ENCODE measurements at regions not wholly inside any gene's neighbourhood (a gene's known extent, or its start where the extent isn't known, plus 50 kb on each side); places are given as distances from the start of the nearest gene placed in this dataset.

DNA sequence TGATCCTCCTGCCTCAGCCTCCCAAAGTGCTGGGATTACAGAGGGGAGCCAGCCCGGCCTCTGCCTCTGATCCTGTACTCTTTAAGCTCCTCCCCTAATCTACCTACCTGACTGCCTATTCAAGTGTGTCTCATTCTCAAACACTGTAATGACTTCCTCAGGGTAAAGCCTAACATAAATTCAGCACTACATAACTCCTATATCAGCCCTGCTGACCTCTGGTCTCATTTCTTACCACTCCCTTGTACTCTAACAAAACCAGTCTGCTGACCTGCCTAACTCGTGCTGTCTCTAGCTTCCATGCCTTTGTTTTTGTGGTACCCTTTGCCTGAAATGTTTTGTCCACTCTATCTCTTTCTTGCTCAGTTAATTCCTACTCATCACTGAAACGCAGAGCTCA lies 172.1 kb upstream of the IL12A start:
- Mint-ChIP-seq H3K9me3 (no peaks in the 10 kb centered on the region; the same call in 2 of the 3 replicates), H3K36me3 (ENCODE audit: low read depth) (no peaks in the 10 kb centered on the region; the same call in 2 of the 3 replicates), H3K27me3 (ENCODE audit: insufficient read depth, low read depth, poor library complexity) (peaks cover 3% of the 10 kb centered on the region), H3K27ac (no peak overlapping the region), H3K4me1 (peaks cover 22% of the 10 kb centered on the region), H3K4me3 (no peak overlapping the region)
- no peaks in the 10 kb centered on the region for H4K20me1 ChIP-seq (replicated peaks; ENCODE audit: insufficient read depth)
- no peaks in the 10 kb centered on the region for H3K27me3 ChIP-seq (ENCODE audit: insufficient read depth)
- peaks cover 14% of the 10 kb centered on the region for H3K4me1 ChIP-seq (ENCODE audit: insufficient read depth)
- H2AFZ ChIP-seq, result no peak overlapping the region
- H3K36me3 ChIP-seq (ENCODE audit: insufficient read depth), result no peaks in the 10 kb centered on the region
- no peak for ATAC-seq
- TF ChIP-seq, protein P1, sequence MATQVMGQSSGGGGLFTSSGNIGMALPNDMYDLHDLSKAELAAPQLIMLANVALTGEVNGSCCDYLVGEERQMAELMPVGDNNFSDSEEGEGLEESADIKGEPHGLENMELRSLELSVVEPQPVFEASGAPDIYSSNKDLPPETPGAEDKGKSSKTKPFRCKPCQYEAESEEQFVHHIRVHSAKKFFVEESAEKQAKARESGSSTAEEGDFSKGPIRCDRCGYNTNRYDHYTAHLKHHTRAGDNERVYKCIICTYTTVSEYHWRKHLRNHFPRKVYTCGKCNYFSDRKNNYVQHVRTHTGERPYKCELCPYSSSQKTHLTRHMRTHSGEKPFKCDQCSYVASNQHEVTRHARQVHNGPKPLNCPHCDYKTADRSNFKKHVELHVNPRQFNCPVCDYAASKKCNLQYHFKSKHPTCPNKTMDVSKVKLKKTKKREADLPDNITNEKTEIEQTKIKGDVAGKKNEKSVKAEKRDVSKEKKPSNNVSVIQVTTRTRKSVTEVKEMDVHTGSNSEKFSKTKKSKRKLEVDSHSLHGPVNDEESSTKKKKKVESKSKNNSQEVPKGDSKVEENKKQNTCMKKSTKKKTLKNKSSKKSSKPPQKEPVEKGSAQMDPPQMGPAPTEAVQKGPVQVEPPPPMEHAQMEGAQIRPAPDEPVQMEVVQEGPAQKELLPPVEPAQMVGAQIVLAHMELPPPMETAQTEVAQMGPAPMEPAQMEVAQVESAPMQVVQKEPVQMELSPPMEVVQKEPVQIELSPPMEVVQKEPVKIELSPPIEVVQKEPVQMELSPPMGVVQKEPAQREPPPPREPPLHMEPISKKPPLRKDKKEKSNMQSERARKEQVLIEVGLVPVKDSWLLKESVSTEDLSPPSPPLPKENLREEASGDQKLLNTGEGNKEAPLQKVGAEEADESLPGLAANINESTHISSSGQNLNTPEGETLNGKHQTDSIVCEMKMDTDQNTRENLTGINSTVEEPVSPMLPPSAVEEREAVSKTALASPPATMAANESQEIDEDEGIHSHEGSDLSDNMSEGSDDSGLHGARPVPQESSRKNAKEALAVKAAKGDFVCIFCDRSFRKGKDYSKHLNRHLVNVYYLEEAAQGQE (IDR thresholded peaks at IDR 0.05; ENCODE audit: unreplicated experiment), result no peak
- TF ChIP-seq, protein P2, sequence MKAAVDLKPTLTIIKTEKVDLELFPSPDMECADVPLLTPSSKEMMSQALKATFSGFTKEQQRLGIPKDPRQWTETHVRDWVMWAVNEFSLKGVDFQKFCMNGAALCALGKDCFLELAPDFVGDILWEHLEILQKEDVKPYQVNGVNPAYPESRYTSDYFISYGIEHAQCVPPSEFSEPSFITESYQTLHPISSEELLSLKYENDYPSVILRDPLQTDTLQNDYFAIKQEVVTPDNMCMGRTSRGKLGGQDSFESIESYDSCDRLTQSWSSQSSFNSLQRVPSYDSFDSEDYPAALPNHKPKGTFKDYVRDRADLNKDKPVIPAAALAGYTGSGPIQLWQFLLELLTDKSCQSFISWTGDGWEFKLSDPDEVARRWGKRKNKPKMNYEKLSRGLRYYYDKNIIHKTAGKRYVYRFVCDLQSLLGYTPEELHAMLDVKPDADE (IDR thresholded peaks at IDR 0.05), result no peak
- no peak for TF ChIP-seq ZNF331 (CRISPR knock-in tag; IDR thresholded peaks at IDR 0.05; ENCODE audit: low read depth)
- TF ChIP-seq, protein P3, sequence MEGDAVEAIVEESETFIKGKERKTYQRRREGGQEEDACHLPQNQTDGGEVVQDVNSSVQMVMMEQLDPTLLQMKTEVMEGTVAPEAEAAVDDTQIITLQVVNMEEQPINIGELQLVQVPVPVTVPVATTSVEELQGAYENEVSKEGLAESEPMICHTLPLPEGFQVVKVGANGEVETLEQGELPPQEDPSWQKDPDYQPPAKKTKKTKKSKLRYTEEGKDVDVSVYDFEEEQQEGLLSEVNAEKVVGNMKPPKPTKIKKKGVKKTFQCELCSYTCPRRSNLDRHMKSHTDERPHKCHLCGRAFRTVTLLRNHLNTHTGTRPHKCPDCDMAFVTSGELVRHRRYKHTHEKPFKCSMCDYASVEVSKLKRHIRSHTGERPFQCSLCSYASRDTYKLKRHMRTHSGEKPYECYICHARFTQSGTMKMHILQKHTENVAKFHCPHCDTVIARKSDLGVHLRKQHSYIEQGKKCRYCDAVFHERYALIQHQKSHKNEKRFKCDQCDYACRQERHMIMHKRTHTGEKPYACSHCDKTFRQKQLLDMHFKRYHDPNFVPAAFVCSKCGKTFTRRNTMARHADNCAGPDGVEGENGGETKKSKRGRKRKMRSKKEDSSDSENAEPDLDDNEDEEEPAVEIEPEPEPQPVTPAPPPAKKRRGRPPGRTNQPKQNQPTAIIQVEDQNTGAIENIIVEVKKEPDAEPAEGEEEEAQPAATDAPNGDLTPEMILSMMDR (conservative IDR thresholded peaks at IDR 0.05; ENCODE audit: low read depth in 2 of 2), result no peak
- TF ChIP-seq CREB1 (CRISPR knock-in tag; IDR thresholded peaks at IDR 0.05; ENCODE audit: low read depth), result no peak
- TF ChIP-seq, protein P4, sequence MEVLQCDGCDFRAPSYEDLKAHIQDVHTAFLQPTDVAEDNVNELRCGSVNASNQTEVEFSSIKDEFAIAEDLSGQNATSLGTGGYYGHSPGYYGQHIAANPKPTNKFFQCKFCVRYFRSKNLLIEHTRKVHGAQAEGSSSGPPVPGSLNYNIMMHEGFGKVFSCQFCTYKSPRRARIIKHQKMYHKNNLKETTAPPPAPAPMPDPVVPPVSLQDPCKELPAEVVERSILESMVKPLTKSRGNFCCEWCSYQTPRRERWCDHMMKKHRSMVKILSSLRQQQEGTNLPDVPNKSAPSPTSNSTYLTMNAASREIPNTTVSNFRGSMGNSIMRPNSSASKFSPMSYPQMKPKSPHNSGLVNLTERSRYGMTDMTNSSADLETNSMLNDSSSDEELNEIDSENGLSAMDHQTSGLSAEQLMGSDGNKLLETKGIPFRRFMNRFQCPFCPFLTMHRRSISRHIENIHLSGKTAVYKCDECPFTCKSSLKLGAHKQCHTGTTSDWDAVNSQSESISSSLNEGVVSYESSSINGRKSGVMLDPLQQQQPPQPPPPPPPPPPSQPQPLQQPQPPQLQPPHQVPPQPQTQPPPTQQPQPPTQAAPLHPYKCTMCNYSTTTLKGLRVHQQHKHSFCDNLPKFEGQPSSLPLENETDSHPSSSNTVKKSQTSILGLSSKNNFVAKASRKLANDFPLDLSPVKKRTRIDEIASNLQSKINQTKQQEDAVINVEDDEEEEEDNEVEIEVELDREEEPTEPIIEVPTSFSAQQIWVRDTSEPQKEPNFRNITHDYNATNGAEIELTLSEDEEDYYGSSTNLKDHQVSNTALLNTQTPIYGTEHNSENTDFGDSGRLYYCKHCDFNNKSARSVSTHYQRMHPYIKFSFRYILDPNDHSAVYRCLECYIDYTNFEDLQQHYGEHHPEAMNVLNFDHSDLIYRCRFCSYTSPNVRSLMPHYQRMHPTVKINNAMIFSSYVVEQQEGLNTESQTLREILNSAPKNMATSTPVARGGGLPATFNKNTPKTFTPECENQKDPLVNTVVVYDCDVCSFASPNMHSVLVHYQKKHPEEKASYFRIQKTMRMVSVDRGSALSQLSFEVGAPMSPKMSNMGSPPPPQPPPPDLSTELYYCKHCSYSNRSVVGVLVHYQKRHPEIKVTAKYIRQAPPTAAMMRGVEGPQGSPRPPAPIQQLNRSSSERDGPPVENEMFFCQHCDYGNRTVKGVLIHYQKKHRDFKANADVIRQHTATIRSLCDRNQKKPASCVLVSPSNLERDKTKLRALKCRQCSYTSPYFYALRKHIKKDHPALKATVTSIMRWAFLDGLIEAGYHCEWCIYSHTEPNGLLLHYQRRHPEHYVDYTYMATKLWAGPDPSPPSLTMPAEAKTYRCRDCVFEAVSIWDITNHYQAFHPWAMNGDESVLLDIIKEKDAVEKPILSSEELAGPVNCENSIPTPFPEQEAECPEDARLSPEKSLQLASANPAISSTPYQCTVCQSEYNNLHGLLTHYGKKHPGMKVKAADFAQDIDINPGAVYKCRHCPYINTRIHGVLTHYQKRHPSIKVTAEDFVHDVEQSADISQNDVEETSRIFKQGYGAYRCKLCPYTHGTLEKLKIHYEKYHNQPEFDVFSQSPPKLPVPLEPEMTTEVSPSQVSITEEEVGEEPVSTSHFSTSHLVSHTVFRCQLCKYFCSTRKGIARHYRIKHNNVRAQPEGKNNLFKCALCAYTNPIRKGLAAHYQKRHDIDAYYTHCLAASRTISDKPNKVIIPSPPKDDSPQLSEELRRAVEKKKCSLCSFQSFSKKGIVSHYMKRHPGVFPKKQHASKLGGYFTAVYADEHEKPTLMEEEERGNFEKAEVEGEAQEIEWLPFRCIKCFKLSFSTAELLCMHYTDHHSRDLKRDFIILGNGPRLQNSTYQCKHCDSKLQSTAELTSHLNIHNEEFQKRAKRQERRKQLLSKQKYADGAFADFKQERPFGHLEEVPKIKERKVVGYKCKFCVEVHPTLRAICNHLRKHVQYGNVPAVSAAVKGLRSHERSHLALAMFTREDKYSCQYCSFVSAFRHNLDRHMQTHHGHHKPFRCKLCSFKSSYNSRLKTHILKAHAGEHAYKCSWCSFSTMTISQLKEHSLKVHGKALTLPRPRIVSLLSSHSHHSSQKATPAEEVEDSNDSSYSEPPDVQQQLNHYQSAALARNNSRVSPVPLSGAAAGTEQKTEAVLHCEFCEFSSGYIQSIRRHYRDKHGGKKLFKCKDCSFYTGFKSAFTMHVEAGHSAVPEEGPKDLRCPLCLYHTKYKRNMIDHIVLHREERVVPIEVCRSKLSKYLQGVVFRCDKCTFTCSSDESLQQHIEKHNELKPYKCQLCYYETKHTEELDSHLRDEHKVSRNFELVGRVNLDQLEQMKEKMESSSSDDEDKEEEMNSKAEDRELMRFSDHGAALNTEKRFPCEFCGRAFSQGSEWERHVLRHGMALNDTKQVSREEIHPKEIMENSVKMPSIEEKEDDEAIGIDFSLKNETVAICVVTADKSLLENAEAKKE (CRISPR knock-in tag; IDR thresholded peaks at IDR 0.05), result no peak
- no peak for TF ChIP-seq EZH2 (IDR thresholded peaks at IDR 0.05; ENCODE audit: low read depth, unreplicated experiment)
- TF ChIP-seq JUNB (IDR thresholded peaks at IDR 0.05; ENCODE audit: unreplicated experiment), result no peak
- no peak for TF ChIP-seq NANOG (IDR thresholded peaks at IDR 0.05; ENCODE audit: borderline replicate concordance)
- no peak for TF ChIP-seq ZNF114 (CRISPR knock-in tag; IDR thresholded peaks at IDR 0.05)
- no peak for TF ChIP-seq POLR2AphosphoS5 (IDR thresholded peaks at IDR 0.05; ENCODE audit: low read depth)
- TF ChIP-seq STAT1 (IDR thresholded peaks at IDR 0.05; ENCODE audit: unreplicated experiment), result no peak
- no peak for TF ChIP-seq EZH2phosphoT487 (IDR thresholded peaks at IDR 0.05; ENCODE audit: unreplicated experiment)
- no peak for DNase-seq (ENCODE audit: low spot score)
- H3F3A ChIP-seq (replicated peaks; ENCODE audit: low read depth), result no peaks in the 10 kb centered on the region; the same call in 1 of the 2 replicates
- H3K4me2 ChIP-seq, result no peak overlapping the region
- no peak overlapping the region for H3K27ac ChIP-seq (ENCODE audit: low read depth)
- peaks cover 5% of the 10 kb centered on the region; the same call in 1 of the 2 replicates for H3K79me2 ChIP-seq (replicated peaks; ENCODE audit: insufficient read depth)
- H3K4me3 ChIP-seq, result no peak overlapping the region
- no peaks in the 10 kb centered on the region for H3K9me2 ChIP-seq (ENCODE audit: insufficient read depth)
